NOMO-1 (cell line): ENCODE measurements at regions not wholly inside any gene's neighbourhood (a gene's known extent, or its start where the extent isn't known, plus 50 kb on each side); places are given as distances from the start of the nearest gene placed in this dataset.

Source experiments
- DNase-seq, 2 experiments: peaks; one replicate each; lab custom pipeline; 2025; ENCODE audit not compliant: unreplicated experiment in 2 of 2; lab: John Stamatoyannopoulos, UW

DNA sequence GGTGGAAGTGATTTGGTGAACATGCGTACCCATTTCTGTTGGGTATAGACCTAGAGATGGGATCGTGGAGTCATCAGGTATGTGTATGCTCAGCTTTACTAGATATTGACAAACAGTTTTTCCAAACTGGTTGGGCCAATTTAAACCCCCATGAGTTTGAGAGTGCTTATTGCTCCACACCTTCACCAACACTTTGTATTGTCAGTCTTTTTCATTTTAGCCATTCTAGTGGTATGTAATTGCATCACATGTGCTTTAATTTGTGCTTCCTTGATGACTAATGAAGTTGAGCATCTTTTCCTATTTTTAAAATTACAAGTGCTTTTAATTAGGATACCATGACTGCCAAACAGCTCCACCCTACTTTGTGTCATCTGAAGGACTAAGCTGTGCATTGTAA, 158.9 kb upstream of the AKIRIN2 start:
- no peak for DNase-seq

DNA sequence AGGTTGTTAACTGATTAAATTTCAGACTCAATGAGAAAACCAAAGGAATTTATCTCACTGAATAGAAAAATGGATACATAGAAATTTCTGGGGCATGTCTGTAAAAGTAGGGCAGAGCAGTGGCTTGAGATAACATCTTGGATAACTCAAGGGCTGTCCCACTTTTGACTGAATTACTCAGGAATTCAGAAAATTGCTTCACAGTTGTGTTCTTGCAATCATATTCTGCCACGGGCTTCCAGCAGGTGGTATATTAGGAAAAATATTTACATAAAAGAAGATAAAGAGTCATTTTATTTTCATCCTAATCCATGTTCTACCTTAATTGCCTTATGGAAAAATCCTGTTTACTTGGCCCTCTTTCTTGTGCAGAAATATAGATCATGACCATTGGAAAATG, 156.4 kb upstream of the AKIRIN2 start:
- no peak for DNase-seq

DNA sequence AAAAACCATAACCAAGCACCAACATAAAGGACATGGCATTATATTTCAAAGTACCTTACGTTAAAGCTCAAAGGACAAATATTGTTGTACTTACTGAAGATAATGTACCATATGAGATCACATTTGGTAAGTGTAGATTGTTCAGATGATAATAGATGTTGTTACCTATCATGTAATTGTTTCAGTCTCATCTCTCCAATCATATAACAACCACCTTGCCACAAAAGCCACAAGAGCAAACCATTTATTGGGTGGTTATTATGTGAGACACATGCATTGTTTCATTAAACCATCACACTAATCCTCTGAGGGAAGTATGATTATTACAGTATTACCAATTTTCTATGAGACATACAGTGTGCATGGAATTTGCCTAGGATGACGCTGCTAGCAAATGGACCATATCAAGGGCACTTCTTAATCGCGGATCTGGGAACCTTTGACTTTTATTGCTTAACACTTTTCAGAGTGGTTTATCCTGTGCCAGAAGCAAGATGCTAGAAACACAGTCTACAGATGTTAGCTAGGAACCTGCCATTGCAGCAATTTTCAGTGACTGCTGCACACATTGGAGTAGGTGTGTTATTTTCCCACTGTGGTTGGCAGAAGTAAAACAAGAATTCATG, 149.8 kb upstream of the AKIRIN2 start:
- no peak for DNase-seq

DNA sequence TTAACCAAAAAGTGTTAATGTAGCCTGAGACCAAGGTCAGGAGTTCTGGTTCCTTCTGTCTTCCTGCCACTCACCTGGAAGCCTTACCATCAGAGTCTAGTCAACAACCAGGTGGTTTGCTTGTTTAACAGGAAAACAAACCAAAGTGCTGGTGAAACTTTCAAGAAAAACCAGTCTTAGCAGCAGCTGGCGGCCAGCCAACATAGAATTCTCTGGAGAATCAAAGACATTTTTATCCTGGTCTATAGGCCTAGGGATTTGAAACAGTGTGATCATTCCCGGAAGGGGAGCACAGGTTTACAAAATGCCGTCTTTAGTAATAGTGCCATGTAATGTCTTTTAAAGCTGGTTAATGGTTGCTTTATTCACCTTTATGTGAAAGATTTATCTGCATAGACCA, 146.6 kb upstream of the AKIRIN2 start:
- DNase-seq, result no peak

DNA sequence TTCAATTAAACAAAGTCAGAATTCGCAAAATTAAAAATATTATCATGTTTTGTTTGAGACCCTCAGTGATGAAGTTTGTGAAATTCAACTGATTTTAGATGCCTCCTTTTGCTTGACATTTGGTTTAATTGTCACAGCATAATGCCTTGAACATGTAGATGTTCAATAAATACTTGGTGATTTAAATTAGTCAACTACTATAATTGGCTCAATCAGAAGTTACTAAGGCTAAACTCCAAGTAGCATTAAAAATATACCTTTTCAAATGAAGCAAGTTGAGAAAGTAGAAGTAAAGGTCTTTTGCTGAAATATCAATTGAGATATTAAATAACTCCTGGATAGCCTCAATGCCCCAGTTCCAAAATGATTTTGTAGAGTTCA, 145.8 kb upstream of the AKIRIN2 start:
- no peak for DNase-seq

DNA sequence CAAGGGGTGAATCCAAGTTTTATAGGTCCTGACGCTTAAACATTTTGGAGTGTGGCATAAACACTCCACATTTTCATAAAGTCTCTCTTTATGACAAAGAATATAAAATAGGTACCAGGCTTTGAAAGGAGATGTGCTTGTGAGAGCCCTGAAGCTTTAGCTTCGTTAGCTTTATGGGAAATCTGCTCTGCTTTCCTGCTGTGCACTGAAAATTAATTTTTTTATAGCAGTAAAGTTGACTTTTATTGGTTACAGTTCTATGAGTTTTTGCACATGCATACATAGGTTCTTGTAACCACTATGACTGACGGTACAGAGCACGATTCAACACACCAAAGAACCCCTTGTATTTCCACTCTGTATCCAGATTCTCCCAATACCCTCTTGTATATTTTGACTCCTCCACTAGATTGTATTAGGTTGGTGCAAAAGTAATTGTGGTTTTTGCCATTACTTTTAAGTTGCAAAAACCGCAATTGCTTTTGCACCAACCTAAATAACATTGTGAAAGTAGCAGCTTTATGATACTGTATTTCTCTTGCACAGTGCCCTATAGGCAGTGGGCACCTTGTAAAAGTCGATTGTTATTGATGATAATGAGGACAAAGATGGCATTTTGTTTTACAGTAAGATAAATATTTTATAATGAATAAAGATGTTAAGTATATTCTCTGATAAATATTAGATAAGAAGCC, 145.2 kb upstream of the AKIRIN2 start:
- DNase-seq, result no peak

DNA sequence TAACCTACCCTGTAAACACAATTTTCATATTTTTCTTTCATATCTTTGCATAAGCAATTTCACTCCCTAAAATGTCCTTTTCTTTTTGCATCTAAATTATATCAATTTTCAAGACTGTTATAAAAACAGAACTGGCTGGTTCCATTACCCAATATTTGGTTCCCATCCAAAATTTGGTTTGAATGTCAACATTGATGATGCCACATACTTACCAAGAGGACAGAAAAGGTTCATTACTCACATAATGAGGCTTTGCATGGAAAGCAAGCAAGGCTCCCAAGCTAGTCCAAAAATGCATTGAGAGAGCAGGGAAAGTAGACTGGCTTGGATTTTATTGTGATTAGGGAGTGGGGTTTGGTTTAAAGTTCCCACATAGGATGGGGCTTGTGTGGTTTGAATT, 144.4 kb upstream of the AKIRIN2 start:
- no peak for DNase-seq

DNA sequence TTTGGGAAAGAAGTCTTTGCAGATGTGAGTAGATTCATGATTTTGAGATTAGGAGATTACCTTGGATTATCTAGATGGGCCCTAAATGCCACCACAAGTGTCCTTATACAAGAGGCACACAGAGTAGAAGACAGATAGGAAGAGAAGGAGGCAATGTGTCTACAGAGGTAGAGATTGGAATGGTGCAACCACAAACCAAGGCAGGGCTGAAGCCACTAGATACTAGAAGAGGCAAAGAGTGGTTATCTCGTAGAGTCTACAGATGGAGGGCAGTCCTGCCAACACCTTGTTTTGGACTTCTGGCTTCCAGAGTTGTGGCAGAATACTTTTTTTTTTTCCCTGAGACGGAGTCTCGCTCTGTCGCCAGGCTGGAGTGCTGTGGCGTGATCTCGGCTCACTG, 138.3 kb upstream of the AKIRIN2 start:
- DNase-seq, result no peak

DNA sequence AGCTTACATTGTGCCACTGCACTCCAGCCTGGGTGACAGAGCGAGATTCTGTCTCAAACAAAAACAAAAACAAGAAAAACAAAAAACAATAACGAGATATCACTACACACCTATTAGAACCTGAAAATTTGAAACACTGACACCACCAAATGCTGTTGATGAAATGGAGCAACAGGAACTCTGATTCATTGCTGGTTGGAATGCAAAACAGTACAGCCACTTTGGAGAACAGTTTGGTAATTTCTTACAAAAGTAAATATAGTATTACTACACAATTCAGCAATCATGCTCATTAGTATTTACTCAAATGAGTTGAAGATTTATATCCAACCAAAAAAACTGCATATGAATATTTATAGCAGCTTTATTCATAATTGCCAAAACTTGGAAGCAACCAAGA, 135.8 kb upstream of the AKIRIN2 start:
- DNase-seq, result no peak

DNA sequence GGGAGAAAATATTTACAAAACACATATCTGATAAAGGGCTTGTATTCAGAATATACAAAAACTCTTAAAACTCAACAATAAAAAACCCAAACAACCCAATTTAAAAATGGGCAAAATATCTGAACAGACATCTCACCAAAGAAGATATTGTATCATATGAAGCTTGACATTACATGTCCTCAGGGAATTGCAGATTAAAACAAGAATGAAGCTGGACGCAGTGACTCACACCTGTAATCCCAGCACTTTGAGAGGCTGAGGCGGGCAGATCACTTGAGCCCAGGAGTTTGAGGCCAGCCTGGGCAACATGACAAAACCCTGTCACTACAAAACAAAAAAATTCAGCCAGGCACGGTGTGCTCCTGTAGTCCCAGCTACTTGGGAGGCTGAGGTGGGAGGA, 135.4 kb upstream of the AKIRIN2 start:
- no peak for DNase-seq

DNA sequence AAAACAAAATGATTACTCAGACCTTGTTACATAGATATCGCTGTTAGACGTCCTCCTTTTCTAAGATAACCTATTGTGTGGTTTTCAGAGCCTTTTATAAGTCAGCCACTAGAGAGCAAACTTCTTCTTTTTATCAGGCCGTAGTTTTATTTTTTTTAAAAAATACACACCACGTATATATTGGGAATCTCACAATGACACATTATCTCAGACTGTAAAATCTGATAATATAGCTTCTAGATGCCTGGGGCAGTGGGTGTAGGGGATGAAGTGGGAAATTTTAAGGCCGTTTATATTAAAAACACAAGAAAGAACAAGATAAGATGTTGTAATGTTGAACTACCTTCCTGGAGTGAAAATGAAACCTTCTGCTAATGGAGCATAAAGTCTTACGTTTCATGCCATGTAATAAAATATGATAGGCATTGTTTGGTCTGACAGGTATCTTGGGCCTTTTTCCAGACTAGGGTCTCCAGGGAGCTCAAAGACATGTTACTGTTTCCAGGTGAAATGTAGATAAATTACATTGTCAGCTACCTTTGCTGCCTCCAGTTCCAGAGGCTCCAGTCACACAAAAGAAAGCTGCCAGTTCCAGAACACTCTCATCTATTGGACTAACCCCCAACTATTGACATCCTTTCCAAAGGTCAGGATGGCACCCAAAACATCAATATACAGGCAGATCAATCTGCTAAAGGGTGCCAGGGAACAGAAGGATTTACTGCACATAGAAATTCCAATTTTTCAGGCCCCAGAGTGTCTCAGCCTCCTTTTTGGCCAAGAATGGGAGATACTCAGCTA, 130.2 kb upstream of the AKIRIN2 start:
- DNase-seq, result peak; percentile 54 to 80

DNA sequence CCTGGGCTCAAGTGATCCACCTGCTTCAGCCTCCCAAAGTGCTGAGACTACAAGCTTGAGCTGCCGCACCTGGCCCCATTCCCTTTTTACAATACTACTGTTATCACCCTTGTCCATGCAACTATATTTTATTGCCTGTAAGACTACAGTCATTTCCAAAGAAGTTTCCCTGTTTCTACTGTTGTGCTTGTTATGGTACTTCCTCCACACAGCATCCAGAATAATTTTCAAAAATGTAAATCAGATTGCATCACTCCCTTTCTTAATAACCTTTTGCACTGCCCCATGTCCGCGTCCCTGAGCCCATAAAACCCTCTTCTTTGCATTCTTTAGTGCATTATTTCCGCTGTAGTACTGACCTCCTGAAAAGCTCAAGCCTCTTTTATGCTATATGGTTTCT, 128.9 kb upstream of the AKIRIN2 start:
- DNase-seq, result peak; percentile 55 to 79

DNA sequence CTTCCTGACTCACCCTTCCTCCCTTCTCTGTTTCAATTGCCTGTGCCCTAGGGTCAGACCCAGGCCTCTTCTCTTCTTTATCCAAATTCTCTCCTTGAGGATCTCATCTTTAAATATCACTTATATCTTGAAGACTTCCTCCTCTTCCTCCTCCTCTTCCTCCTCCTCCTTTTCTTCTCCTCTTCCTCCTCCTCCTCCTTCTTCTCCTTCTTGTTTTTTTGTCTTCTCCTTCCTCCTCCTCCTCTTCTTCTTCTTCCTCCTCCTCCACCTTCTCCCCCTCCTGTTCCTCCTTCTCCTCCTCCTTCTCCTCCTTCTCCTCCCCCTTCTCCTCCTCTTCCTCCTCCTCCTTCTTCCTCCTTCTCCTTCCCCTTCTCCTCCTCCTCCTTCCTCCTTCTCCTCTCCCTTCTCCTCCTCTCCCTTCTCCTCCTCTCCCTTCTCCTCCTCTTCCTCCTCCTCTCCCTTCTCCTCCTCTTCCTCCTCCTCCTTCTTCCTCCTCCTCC, 127.6 kb upstream of the AKIRIN2 start:
- no peak for DNase-seq

DNA sequence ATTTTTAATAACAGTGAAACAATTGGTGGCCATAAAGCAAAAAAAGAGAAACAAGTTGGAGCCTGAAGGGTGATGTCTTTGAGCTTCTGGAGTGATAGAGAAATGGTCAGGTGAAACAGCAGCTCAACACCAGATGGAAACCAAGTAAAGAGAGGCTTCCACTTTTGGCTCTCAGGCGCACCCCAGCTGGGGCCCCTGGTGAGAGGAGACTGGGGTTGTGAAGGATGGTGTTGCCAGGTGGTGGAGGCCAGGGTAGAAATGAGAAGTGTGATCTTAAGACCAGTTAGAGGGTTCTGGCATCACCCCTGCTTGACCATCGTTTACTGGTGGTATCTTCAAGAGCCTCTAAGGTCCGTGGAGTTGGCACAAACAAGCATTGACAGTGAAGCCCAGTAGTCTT, 126.0 kb upstream of the AKIRIN2 start:
- no peak for DNase-seq

DNA sequence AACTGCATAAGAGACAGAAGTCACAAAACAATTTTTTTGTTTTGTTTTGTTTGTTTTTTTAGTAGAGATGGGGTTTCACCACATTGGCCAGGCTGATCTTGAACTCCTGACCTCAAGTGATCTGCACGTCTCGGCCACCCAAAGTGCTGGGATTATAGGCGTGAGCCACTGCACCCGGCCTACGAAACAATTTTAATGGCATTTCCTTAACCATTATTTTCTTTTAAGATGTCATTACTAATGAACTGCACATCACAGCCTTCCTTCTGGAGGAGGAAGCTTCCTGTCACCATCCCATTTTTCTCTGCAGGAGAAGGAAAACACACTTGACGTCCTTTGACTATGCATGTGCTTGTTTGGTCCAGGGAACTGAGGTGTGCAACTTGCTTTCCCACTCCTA, 125.3 kb upstream of the AKIRIN2 start:
- no peak for DNase-seq

DNA sequence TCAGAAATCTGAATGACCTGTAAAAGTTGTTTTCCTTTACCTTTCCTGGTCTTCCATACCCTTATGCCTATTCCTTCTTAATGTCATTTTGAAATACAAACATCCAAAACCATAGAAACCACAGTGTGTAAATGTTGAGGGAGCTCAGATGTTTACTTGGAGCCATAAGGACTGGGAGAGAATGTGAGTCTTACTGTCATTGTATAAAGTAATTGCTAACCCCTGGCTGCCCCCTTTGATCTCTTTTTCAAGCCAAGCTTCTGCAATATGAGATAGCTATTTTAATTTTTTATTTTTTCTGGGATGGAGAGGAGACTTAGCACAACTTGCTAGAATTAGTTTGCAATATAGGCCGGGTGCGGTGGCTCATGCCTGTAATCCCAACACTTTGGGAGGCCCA, 124.4 kb upstream of the AKIRIN2 start:
- no peak for DNase-seq

DNA sequence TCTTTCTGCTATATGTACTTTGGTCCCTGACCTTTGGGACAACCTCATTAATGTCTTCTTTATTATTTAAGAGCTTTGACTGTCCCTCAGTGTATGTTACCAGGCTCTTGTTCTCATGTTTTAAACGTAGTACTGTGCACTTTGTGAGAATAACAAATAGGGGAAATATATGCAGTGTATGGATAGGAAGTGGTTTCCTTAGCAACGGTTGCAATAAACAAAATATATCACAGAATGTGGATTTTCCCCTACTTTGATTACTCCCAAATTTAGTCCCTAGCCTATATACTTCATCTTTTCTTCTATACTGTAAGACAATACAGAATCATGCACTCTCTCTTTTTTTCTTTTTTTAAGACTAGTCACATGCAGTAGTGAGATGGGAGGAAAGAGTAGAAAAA, 123.8 kb upstream of the AKIRIN2 start:
- DNase-seq, result peak in 1 of 2 experiments; percentile 32

DNA sequence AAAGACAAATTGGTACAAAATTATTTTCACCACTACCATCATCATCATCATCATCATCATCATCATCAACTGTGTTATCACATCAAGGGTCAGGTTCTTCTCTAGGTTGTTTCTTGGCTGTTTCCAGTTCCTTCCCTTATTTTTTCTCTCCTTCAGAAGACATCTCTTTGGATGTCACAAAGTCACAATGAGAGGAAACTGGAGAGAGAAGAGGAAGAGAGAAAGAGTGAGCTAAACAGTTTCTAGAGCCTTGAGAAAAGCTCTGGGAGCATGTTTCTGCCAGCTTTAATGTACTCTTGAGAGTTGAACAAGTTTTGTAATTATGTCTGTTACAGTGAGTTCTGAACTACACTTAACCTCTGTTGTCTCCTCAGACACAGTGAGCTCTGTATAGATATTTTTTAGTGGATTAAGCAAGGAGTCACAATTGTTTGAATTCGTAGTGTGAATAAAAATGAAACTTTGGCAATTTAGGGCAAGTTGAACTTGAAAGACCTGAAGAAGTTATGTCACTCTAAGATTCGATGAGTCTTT, 123.0 kb upstream of the AKIRIN2 start:
- no peak for DNase-seq

DNA sequence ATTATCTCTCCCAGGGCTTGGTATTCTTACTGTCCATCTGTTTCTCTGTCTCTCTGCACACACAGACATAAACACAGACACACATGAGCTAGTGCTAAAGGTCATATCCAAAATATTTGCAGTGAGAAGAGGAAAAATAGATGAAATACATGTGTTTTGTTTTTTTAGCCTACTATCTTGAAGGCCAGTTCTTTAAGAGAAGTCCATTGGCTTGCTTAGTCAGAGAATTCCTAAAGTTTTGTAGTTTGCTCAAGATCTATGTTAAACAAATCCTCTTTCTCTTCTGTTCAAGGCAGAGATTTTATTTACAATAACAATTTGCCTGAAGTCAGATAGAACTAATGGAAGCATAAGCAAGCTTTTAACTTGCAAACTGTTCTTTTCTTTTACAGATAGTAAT, 120.0 kb upstream of the AKIRIN2 start:
- no peak for DNase-seq

DNA sequence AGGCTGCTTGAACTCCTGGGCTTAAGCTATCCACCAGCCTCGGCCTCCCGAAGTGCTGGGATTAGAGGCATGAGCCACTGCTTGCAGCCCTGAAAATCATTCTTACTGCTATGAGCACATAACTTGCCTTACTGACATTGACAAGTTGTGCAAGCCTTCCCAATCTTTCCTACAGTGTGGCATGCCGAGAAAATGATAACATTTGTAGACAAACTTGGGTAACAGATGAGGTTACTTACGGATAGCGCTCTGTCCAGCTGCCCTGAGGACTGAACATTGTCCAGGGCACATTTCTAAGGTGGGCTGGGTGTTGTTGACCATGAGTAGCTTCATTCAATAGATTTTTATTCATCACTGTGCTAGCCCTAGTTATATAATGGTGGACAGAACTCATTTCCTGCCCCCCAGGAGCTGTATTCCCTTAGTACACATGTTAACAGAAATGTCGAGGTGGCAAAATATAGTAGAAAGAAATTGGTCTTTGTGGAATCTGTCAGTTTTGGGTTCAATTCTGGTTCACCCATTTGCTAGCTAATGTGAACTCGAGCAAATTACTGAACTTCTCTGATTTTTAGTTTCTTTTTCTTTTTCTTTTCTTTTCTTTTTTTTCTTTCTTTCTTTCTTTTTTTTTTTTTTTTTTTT, 118.4 kb upstream of the AKIRIN2 start:
- no peak for DNase-seq

DNA sequence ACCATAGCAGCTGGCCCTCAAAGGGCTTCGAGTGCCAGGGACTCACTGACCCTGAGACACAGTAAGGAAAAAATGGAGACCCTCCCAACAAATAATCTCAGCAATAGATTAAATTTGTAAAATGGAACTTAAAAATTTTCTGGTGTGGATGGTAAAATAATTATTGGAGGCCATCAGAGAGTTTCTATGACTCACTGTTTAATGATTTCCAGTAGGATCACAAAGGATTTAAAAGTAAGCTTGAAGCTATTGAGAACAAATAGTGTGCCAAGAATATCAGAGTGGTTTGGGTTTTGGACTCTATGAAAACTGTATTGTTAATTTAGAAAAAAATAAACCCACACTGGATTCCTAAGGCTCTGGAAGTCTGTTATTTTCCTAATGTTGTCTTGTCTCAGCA, 115.2 kb upstream of the AKIRIN2 start:
- DNase-seq, result no peak
